ENCODE measurements at regions not wholly inside any gene's neighbourhood (a gene's known extent, or its start where the extent isn't known, plus 50 kb on each side); places are given as distances from the start of the nearest gene placed in this dataset.

DNA sequence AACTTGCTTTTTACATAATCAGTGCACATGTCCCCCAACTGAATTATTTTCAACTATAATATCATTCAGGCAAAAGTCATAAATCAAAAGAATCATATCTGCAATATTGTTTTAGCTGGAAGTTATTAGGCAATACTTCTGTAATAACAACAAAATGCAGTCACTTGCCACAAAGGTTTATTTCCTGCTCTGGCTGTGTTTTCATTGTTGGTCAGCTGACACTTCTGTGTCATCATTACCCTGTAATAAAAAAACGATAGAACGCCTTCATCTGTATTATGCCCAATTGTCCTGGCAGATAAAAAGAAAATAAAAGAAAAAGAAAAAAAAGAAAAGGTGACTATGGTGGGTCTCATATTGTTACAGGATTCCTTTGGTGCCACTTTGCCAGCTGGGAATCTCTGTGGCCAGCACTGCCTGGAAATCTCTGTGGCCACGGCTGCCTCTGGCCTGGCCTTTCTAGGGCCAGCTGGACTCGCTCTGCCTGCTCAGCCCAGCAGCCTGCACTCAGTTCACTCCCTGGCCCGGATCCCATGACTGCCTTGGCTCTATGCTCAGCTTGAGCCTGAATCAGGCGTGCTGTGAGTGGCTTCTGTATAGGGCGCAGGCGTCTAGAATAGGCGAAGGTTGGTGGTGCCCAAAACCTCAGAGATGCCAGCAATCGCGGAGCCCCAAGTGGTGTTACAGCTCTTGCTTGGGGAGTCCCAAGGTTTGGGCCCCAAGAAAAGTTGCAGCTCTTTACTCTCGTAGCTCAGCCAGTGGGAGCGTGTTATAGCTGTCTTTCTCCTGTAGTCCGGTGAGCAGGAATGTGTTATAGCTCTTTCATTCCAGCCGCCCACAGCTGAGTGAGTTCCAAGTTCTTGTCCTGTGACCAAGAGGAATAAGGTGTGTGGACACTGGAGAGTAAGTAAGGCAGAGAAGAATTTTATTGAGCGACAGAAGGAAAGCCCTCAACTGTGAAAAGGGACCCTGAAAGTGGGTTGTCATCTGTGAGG, 1227.1 kb downstream of the SLITRK1 start:
- TF ChIP-seq, protein P1, sequence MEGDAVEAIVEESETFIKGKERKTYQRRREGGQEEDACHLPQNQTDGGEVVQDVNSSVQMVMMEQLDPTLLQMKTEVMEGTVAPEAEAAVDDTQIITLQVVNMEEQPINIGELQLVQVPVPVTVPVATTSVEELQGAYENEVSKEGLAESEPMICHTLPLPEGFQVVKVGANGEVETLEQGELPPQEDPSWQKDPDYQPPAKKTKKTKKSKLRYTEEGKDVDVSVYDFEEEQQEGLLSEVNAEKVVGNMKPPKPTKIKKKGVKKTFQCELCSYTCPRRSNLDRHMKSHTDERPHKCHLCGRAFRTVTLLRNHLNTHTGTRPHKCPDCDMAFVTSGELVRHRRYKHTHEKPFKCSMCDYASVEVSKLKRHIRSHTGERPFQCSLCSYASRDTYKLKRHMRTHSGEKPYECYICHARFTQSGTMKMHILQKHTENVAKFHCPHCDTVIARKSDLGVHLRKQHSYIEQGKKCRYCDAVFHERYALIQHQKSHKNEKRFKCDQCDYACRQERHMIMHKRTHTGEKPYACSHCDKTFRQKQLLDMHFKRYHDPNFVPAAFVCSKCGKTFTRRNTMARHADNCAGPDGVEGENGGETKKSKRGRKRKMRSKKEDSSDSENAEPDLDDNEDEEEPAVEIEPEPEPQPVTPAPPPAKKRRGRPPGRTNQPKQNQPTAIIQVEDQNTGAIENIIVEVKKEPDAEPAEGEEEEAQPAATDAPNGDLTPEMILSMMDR (IDR thresholded peaks at IDR 0.05 in 2 of 3, conservative IDR thresholded peaks at IDR 0.05 in 1 of 3; ENCODE audit: control insufficient read depth in 2 of 3, extremely low read depth in 1 of 3, insufficient read depth in 1 of 3, low read depth in 3 of 3, low read length in 3 of 3) = no peak
- TF ChIP-seq ZNF24 (IDR thresholded peaks at IDR 0.05) = no peak
- TF ChIP-seq CBX5 (IDR thresholded peaks at IDR 0.05; ENCODE audit: low read depth) = no peak
- no peak for TF ChIP-seq LARP7 (IDR thresholded peaks at IDR 0.05)
- TF ChIP-seq MEF2B (IDR thresholded peaks at IDR 0.05; ENCODE audit: partially characterized antibody, poor library complexity, severe bottlenecking) = no peak
- no peak for TF ChIP-seq ZNF274 (IDR thresholded peaks at IDR 0.05; ENCODE audit: insufficient read depth, insufficient read length)
- TF ChIP-seq SP1 (IDR thresholded peaks at IDR 0.05; ENCODE audit: low read depth, low read length) = no peak
- no peak for TF ChIP-seq RAD21 (IDR thresholded peaks at IDR 0.05; ENCODE audit: insufficient read depth, low read depth, low read length)
- TF ChIP-seq SUZ12 (IDR thresholded peaks at IDR 0.05; ENCODE audit: unreplicated experiment) = no peak
- TF ChIP-seq EZH2 (IDR thresholded peaks at IDR 0.05; ENCODE audit: borderline replicate concordance, control insufficient read depth, low read depth, low read length) = no peak
- TF ChIP-seq CBX3 (IDR thresholded peaks at IDR 0.05; ENCODE audit: borderline replicate concordance, low read depth) = no peak
- no peak for TF ChIP-seq GABPA (IDR thresholded peaks at IDR 0.05; ENCODE audit: low read depth)
- no peak for TF ChIP-seq TAF1 (IDR thresholded peaks at IDR 0.05; ENCODE audit: borderline replicate concordance, low read depth, low read length)

All from GM12878 (cell line).